Calu3 (cell line): ENCODE measurements at regions not wholly inside any gene's neighbourhood (a gene's known extent, or its start where the extent isn't known, plus 50 kb on each side); places are given as distances from the start of the nearest gene placed in this dataset.

Experiments
- BruUV-seq: library from RNA; stranded (reverse); fragments of 400-500 nt; replicated peaks from 2 replicates; lab custom pipeline; 2021; lab: Mats Ljungman, UMichigan
- CTCF ChIA-PET: fragments of 300-600 bp; sonication (Branson Sonifier 250); formaldehyde crosslinking; loops from one replicate; lab custom pipeline; 2022; ENCODE audit warnings: antibody characterized with exemption; lab: Charles Lee
- DNase-seq: peaks from one replicate; pipeline ENCODE4 v3.0.0; 2022
- H3K27ac Mint-ChIP-seq: one replicate; pipeline ENCODE4 v1.8.0; 2022; ENCODE audit warnings: mixed read lengths; ENCODE audit not compliant: unreplicated experiment
- H3K27me3 Mint-ChIP-seq: one replicate; pipeline ENCODE4 v1.8.0; 2022; ENCODE audit warnings: mixed read lengths; ENCODE audit not compliant: unreplicated experiment
- H3K36me3 Mint-ChIP-seq: one replicate; pipeline ENCODE4 v1.8.0; 2022; ENCODE audit warnings: mild to moderate bottlenecking, moderate library complexity, mixed read lengths; ENCODE audit not compliant: insufficient read depth, unreplicated experiment
- H3K4me1 Mint-ChIP-seq: one replicate; pipeline ENCODE4 v1.8.0; 2022; ENCODE audit warnings: mild to moderate bottlenecking, low read depth, mixed read lengths; ENCODE audit not compliant: unreplicated experiment
- H3K4me3 Mint-ChIP-seq: one replicate; pipeline ENCODE4 v1.8.0; 2022; ENCODE audit warnings: mild to moderate bottlenecking, low read depth, moderate library complexity, mixed read lengths; ENCODE audit not compliant: unreplicated experiment
- H3K9me3 Mint-ChIP-seq: one replicate; pipeline ENCODE4 v1.8.0; 2022; ENCODE audit warnings: low read depth, mixed read lengths; ENCODE audit not compliant: unreplicated experiment
- intact Hi-C: fragments of 100-400 bp; cut with micrococcal nuclease; formaldehyde crosslinking; loops from one replicate; pipeline ENCODE4 v1.10.0; 2022; ENCODE audit not compliant: unreplicated experiment
- TF ChIP-seq, protein P1 (sequence below): fragments of 200-600 bp; IDR thresholded peaks from one replicate; pipeline ENCODE4 v1.8.0; 2022; ENCODE audit warnings: antibody characterized with exemption; ENCODE audit not compliant: unreplicated experiment

DNA sequence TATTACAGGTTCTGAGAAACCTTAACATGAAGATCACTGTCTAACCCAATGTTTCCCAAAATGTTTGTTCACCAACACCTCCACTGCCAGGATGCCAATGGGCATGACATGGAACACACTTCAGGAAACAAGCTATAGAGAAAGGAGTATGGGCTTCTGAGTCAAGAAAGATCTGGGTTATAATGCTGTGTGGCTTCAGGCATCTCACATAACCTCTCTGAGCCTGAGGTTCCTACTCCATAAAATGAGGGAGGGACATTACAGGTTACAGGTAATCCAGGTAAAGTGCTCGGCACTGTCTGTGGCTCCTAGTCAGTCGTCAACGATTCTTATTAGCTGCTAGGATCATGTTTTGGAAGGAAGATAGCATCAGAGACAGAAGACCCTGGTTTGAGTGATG is 126.4 kb upstream of the SMAD3 start:
- BruUV-seq = no TSS peak

DNA sequence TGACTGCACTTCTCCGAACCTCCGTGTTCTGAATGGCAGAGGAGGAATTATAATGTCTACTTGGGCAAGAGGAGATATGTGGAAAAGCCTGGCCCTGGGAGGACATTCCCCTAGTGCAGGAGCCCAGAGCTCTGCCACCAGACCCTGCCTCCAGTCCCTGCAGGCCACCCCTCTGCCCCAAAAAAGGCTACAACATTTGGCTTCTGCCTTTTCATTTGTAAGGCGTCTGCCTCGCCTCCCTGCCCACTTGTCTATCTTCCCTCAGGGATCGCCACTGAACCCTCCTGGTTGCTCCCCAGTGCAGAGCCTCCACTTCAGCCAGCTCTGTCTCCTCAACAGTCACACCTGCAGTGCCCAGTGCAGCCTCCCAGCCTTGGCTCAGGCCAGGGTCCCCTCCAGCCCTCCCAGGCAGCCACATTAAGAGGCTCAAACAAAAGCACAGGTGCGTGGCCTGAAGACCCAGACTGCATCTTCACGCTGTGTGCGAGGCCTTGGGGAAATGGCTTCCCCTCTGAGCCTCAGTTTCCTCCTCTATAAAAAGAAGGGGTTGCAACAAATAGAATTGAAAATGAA is 125.9 kb upstream of the SMAD3 start:
- no TSS peak for BruUV-seq
- H3K4me1 Mint-ChIP-seq = peaks cover 9% of the 10 kb centered on the region
- intact Hi-C loops = loop anchor here (10.0 kb wide), 2 partner anchors 235 to 895 kb away; no protein-coding TSS in a partner anchor
- CTCF ChIA-PET = interaction anchor here (0.6 kb wide), 1 partner anchor 660 kb away, joined by 3 read pairs; no protein-coding TSS in a partner anchor
- DNase-seq = no peak
- peaks cover 4% of the 10 kb centered on the region for H3K9me3 Mint-ChIP-seq
- no peaks in the 10 kb centered on the region for H3K36me3 Mint-ChIP-seq
- no peak overlapping the region for H3K27ac Mint-ChIP-seq
- H3K4me3 Mint-ChIP-seq = no peak overlapping the region
- TF ChIP-seq, protein P1, sequence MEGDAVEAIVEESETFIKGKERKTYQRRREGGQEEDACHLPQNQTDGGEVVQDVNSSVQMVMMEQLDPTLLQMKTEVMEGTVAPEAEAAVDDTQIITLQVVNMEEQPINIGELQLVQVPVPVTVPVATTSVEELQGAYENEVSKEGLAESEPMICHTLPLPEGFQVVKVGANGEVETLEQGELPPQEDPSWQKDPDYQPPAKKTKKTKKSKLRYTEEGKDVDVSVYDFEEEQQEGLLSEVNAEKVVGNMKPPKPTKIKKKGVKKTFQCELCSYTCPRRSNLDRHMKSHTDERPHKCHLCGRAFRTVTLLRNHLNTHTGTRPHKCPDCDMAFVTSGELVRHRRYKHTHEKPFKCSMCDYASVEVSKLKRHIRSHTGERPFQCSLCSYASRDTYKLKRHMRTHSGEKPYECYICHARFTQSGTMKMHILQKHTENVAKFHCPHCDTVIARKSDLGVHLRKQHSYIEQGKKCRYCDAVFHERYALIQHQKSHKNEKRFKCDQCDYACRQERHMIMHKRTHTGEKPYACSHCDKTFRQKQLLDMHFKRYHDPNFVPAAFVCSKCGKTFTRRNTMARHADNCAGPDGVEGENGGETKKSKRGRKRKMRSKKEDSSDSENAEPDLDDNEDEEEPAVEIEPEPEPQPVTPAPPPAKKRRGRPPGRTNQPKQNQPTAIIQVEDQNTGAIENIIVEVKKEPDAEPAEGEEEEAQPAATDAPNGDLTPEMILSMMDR = no peak
- H3K27me3 Mint-ChIP-seq = no peaks in the 10 kb centered on the region

More for the DNA sequence above, 126.4 kb upstream of the SMAD3 start:
- intact Hi-C loops = no loop called here
- Mint-ChIP-seq H3K27ac (no peak overlapping the region), H3K36me3 (no peaks in the 10 kb centered on the region), H3K27me3 (no peaks in the 10 kb centered on the region), H3K4me3 (no peak overlapping the region), H3K9me3 (peaks cover 6% of the 10 kb centered on the region), H3K4me1 (peaks cover 9% of the 10 kb centered on the region)
- CTCF ChIA-PET = no interaction called here
- DNase-seq = no peak
- TF ChIP-seq, protein P1 = no peak

DNA sequence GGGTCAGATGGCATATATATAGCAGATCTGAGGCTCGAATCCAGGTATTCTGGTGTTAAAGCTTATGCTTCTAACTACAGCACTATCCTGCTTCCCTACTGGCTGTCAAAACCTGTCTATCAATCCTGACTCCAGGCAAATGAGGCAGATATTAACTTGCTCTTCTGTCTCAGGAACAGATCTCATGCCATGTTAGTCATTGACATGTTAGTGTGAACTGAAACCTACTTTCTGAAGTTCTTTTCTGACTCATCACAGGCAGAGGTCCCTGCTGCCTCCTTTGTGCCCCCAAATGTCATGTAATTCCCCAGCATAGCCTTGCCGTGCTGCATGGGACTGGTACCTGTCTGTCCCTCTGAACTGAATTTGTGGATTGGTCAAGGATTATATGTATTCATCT is 125.0 kb upstream of the SMAD3 start:
- Mint-ChIP-seq H3K4me1 (peaks cover 9% of the 10 kb centered on the region), H3K27me3 (no peaks in the 10 kb centered on the region), H3K4me3 (no peak overlapping the region), H3K36me3 (no peaks in the 10 kb centered on the region), H3K27ac (no peak overlapping the region), H3K9me3 (peaks cover 3% of the 10 kb centered on the region)
- no peak for DNase-seq
- TF ChIP-seq, protein P1 = no peak
- BruUV-seq = no TSS peak
- CTCF ChIA-PET = interaction anchor here (1.7 kb wide), 1 partner anchor 9 kb away, joined by 8 read pairs; no protein-coding TSS in a partner anchor
- intact Hi-C loops = loop anchor here (10.0 kb wide), 2 partner anchors 234 to 894 kb away; no protein-coding TSS in a partner anchor

DNA sequence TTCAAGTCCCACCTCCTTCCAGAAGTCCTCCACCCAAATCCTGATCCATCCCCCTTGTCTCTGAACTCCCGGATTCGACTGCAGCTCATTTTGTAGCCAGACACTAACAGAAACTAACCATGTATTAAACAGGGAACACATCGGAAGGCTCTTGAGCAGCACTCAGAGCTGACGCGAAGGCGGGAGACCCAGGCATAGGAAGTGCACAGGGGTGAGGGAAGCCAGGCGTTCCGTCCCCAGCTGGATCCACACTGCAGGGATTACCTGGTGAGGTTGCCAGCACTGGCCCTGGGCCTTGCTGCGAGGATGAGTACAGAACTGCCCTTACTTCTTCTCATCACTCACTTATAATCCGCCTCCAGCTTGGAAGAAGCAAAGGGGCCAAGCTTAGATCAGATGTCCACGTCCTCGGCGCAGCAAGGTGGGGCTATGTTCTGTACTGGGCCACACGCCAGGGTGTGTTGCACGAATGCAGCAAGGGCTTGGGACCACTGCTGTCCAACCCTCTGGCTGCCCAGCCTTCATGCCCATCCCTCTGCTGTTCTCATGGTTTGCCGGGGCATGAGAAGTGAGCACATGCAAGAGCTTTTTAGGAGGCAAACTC is 124.2 kb upstream of the SMAD3 start:
- Mint-ChIP-seq H3K27ac (no peak overlapping the region), H3K4me1 (peaks cover 17% of the 10 kb centered on the region), H3K9me3 (no peaks in the 10 kb centered on the region), H3K27me3 (no peaks in the 10 kb centered on the region), H3K36me3 (no peaks in the 10 kb centered on the region), H3K4me3 (no peak overlapping the region)
- intact Hi-C loops = loop anchor here (10.0 kb wide), 2 partner anchors 234 to 894 kb away; no protein-coding TSS in a partner anchor
- TF ChIP-seq, protein P1 = no peak
- no TSS peak for BruUV-seq
- no peak for DNase-seq
- CTCF ChIA-PET = interaction anchor here (1.7 kb wide), 1 partner anchor 9 kb away, joined by 8 read pairs; no protein-coding TSS in a partner anchor
